A549 (cell line): ENCODE measurements at regions not wholly inside any gene's neighbourhood (a gene's known extent, or its start where the extent isn't known, plus 50 kb on each side); places are given as distances from the start of the nearest gene placed in this dataset.

Experiments
- BHLHE40 ChIP-seq: IDR thresholded peaks from 2 replicates; pipeline ENCODE4 v1.6.1; 2012; ENCODE audit warnings: low read depth, low read length, inconsistent platforms
- CEBPB ChIP-seq, 2 experiments: fragments of >200 bp in 1 of 2; sonication (Bioruptor Twin) in 1 of 2; formaldehyde crosslinking in 1 of 2; IDR thresholded peaks; 2 replicates each; pipeline ENCODE4 v1.6.1; 2012 to 2016
- POLR2AphosphoS2 ChIP-seq: conservative IDR thresholded peaks from 2 replicates; pipeline ENCODE4 v1.6.1; 2012; ENCODE audit warnings: low read length, improper control_type of control experiment, inconsistent platforms
- SMC3 ChIP-seq: fragments of >200 bp; sonication (Bioruptor Twin); formaldehyde crosslinking; IDR thresholded peaks from 3 replicates; pipeline ENCODE4 v1.6.1; 2018; ENCODE audit warnings: inconsistent platforms
- ZC3H11A ChIP-seq: fragments of 450-650 bp; IDR thresholded peaks from 2 replicates; pipeline ENCODE4 v1.6.1; 2014; ENCODE audit warnings: antibody characterized with exemption, mild to moderate bottlenecking
- ZFP36 ChIP-seq: fragments of 450-650 bp; IDR thresholded peaks from 2 replicates; pipeline ENCODE4 v1.6.1; 2014; ENCODE audit warnings: borderline replicate concordance; ENCODE audit not compliant: partially characterized antibody
- TF ChIP-seq, protein P1 (sequence below): fragments of >200 bp; sonication (Bioruptor Twin); formaldehyde crosslinking; IDR thresholded peaks from 3 replicates; pipeline ENCODE4 v1.5.1; 2016
- TF ChIP-seq, protein P2 (sequence below): fragments of 150-350 bp; IDR thresholded peaks from 2 replicates; pipeline ENCODE4 v1.6.1; 2014; ENCODE audit warnings: low read depth, mild to moderate bottlenecking, low read length

DNA sequence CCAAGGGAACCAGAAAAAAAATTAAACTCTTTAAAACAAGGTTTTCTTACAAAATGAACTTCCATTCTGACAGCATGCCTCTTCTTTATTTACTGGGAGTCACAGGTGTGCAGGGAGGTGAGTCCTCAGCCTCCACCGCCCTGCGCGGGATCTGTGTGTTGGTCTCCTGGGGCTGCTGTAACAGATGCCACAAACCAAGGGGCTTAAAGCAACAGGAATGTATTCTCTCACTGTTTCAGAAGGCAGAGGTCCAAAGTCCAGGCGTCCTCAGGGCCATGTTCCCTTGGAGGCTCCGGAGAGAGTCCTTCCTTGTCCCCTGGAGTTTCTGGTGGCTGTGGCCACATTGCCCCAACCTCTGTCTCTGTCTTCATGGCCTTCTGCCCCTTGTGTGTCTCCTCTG is 123.6 kb upstream of the C1orf174 start:
- no peak for TF ChIP-seq BHLHE40
- no peak for TF ChIP-seq POLR2AphosphoS2
- TF ChIP-seq, protein P1, sequence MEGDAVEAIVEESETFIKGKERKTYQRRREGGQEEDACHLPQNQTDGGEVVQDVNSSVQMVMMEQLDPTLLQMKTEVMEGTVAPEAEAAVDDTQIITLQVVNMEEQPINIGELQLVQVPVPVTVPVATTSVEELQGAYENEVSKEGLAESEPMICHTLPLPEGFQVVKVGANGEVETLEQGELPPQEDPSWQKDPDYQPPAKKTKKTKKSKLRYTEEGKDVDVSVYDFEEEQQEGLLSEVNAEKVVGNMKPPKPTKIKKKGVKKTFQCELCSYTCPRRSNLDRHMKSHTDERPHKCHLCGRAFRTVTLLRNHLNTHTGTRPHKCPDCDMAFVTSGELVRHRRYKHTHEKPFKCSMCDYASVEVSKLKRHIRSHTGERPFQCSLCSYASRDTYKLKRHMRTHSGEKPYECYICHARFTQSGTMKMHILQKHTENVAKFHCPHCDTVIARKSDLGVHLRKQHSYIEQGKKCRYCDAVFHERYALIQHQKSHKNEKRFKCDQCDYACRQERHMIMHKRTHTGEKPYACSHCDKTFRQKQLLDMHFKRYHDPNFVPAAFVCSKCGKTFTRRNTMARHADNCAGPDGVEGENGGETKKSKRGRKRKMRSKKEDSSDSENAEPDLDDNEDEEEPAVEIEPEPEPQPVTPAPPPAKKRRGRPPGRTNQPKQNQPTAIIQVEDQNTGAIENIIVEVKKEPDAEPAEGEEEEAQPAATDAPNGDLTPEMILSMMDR = no peak
- TF ChIP-seq, protein P2, sequence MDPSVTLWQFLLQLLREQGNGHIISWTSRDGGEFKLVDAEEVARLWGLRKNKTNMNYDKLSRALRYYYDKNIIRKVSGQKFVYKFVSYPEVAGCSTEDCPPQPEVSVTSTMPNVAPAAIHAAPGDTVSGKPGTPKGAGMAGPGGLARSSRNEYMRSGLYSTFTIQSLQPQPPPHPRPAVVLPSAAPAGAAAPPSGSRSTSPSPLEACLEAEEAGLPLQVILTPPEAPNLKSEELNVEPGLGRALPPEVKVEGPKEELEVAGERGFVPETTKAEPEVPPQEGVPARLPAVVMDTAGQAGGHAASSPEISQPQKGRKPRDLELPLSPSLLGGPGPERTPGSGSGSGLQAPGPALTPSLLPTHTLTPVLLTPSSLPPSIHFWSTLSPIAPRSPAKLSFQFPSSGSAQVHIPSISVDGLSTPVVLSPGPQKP = no peak
- no peak for TF ChIP-seq CEBPB (IDR thresholded peaks at IDR 0.05)
- no peak for TF ChIP-seq SMC3
- no peak for TF ChIP-seq ZFP36
- TF ChIP-seq ZC3H11A = no peak
